Heart right ventricle (tissue), 16 donors: ENCODE measurements at regions not wholly inside any gene's neighbourhood (a gene's known extent, or its start where the extent isn't known, plus 50 kb on each side); places are given as distances from the start of the nearest gene placed in this dataset.

Experiments used
- ATAC-seq, 8 donors: fragments of 200-7000 bp; cut with Tn5 transposase; one replicate each; pipeline ENCODE4 v1.9.1; 2020; ENCODE audit warnings: mild to moderate bottlenecking in 8 of 8, moderate library complexity in 8 of 8, moderate number of reproducible peaks in 1 of 8
- DNase-seq, 2 donors: peaks; one replicate each; pipeline ENCODE4 v3.0.0-alpha.2; 2020
- H3K27ac ChIP-seq, 10 donors: fragments of 200-600 bp; sonication (generic) in 2 of 10; one replicate each; pipeline versions ENCODE4 v1.5.0 to v1.8.0; 2020 to 2022; ENCODE audit warnings: mild to moderate bottlenecking in 3 of 10
- H3K27me3 ChIP-seq, 7 donors: fragments of 200-600 bp; one replicate each; pipeline ENCODE4 v1.8.0; 2021 to 2022; ENCODE audit warnings: mild to moderate bottlenecking in 2 of 7
- H3K36me3 ChIP-seq, 9 donors: fragments of 200-600 bp; sonication (generic) in 1 of 9; one replicate each; pipeline versions ENCODE4 v1.5.0 to v1.8.0; 2020 to 2022; ENCODE audit warnings: mild to moderate bottlenecking in 2 of 9
- H3K4me1 ChIP-seq, 9 donors: fragments of 200-600 bp; sonication (generic) in 1 of 9; one replicate each; pipeline versions ENCODE4 v1.5.0 to v1.8.0; 2020 to 2022; ENCODE audit warnings: mild to moderate bottlenecking in 4 of 9
- H3K4me3 ChIP-seq, 10 donors: fragments of 200-600 bp; sonication (generic) in 2 of 10; one replicate each; pipeline versions ENCODE4 v1.5.0 to v1.8.0; 2020 to 2022; ENCODE audit warnings: mild to moderate bottlenecking in 7 of 10, moderate library complexity in 2 of 10
- H3K9me3 ChIP-seq, 11 donors: fragments of 200-600 bp in 10 of 11; sonication (generic) in 2 of 11; one replicate each; pipeline versions ENCODE4 v1.5.0 to v1.8.0; 2013 to 2022; ENCODE audit warnings: mild to moderate bottlenecking in 2 of 11, control low read depth in 1 of 11, moderate library complexity in 1 of 11
- WGBS, 2 donors: extraction: QIAGEN DNeasy Blood & Tissue Kit; methylation state at CpG; one replicate each; pipeline ENCODE4 v1.1.7; 2013; ENCODE audit warnings: inconsistent platforms in 1 of 2; 5-methylcytosine and 5-hydroxymethylcytosine counted together
- intact Hi-C, 10 donors: fragments of 100-400 bp; cut with DNase I; formaldehyde crosslinking; loops; one replicate each; pipeline versions ENCODE4 v1.11.1 to v1.14.2; 2022
- TF ChIP-seq, protein P1 (sequence below), 9 donors: fragments of 200-600 bp; sonication (generic) in 2 of 9; IDR thresholded peaks; one replicate each; pipeline versions ENCODE4 v1.5.0 to v1.8.0; 2021 to 2022; ENCODE audit warnings: antibody characterized with exemption in 9 of 9, mild to moderate bottlenecking in 5 of 9, moderate library complexity in 1 of 9
- donor health status: Arrhythmogenic right ventricular cardiomyopathy.
- donor health status: ischemic (EF 13 %, LVEDD 7.1; RV severe dilation, severe dysfunction).
- donor health status: healthy with polysubstance abuse.
- donor health status: DM: no; HTN: yes; CAD: no.
- donor health status: DM: no; HTN: no; CAD: no.
- donor health status: ischemic (EF 25% LVEDD 6.9; RV normal size, moderate dysfunction).
- donor health status: ischemic (EF 25% LVEDD 5.7; RV mildly dilated, moderate dysfunction).
- donor health status: healthy.
- donor health status: DM: yes; HTN: yes; CAD: no.
- donor health status: Ischemic cardiomyopathy.
- donor health status: ischemic (EF 35%, LVEDD 5.7; RV mildly dilated, moderate dysfunction).
- donor health status: nonischemic (EF 11% LVEDD 7.7; RV severe dilation, severe dysfunction).
- donor health status: DM: yes; HTN: yes; CAD: no.
- donor health status: PGD.
- donor health status: ischemic (EF 29% LVEDD 5.4; RV normal size, mild dysfunction).
- donor health status: nonischemic (EF 23%, LVEDD 6.1; RV moderate dilation, normal function).

DNA sequence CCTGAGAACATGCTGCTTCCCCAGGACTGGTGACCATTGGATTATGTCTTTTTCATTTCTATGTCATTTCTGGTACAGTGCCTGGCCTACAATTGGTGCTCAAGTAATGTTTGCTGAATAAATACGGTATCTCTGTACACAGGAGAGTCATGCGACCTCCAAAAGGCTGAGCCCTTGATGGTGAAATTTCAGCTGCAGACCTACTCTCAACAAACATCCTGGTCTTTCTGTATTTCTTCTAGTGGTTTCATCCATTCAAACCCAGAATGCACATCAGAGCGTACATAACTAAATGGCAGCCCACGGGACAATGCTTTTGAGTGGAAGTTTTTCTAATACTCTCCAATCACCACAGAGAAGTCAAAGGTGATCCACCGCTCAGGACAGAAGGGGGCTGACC is 62.6 kb upstream of the RPS23 start:
- TF ChIP-seq, protein P1, sequence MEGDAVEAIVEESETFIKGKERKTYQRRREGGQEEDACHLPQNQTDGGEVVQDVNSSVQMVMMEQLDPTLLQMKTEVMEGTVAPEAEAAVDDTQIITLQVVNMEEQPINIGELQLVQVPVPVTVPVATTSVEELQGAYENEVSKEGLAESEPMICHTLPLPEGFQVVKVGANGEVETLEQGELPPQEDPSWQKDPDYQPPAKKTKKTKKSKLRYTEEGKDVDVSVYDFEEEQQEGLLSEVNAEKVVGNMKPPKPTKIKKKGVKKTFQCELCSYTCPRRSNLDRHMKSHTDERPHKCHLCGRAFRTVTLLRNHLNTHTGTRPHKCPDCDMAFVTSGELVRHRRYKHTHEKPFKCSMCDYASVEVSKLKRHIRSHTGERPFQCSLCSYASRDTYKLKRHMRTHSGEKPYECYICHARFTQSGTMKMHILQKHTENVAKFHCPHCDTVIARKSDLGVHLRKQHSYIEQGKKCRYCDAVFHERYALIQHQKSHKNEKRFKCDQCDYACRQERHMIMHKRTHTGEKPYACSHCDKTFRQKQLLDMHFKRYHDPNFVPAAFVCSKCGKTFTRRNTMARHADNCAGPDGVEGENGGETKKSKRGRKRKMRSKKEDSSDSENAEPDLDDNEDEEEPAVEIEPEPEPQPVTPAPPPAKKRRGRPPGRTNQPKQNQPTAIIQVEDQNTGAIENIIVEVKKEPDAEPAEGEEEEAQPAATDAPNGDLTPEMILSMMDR (IDR thresholded peaks at IDR 0.05) = no peak
- ATAC-seq = no peak

DNA sequence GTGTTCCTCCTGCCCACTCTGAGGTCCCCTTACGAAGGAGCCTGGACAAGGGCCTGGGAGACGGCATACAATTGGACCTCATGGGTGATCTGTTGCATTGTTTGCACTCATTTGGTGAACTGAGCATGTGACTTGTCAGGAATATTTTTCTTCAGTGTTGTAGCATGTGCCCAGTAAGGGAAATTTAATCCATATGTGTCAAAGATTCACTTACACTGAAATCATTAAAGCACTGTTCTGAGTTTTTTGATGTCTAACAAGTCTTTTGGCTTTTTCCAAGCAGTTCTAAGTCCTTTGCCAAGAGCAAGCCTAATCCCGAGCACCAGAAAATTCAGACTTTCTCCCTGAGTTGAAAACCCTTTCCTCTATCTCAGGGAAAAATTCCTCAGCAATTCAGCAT is 61.6 kb upstream of the RPS23 start:
- TF ChIP-seq, protein P1 (IDR thresholded peaks at IDR 0.05) = no peak
- ATAC-seq = no peak
- Histone ChIP-seq H3K9me3 (no peaks in the 10 kb centered on the region), H3K27ac (peak overlapping the region in 1 of 10 donors; percentile 46), H3K36me3 (no peaks in the 10 kb centered on the region), H3K4me3 (no peak overlapping the region), H3K27me3 (no peaks in the 10 kb centered on the region), H3K4me1 (peaks cover 0 to 29% (median 11%) of the 10 kb centered on the region in 9 donors)
- no peak for DNase-seq
- intact Hi-C loops = loop anchor here in 1 of 10 donors (10.0 kb wide), 1 partner anchor 1095 kb away; no protein-coding TSS in a partner anchor
- WGBS, 2 donors = 90% methylated on average over 3 of the region's 3 CpGs

More for the DNA sequence above, 62.6 kb upstream of the RPS23 start:
- no peaks in the 10 kb centered on the region for H3K9me3 ChIP-seq
- WGBS, 2 donors = 91 to 95% methylated on average over 5 of the region's 5 CpGs
- intact Hi-C loops = loop anchor here in 1 of 10 donors (10.0 kb wide), 1 partner anchor 1094 kb away; no protein-coding TSS in a partner anchor
- H3K27ac ChIP-seq = no peak overlapping the region
- H3K36me3 ChIP-seq = no peaks in the 10 kb centered on the region
- H3K27me3 ChIP-seq = no peaks in the 10 kb centered on the region
- H3K4me3 ChIP-seq = no peak overlapping the region
- H3K4me1 ChIP-seq = peaks cover 0 to 29% (median 6%) of the 10 kb centered on the region in 9 donors
- DNase-seq = no peak

DNA sequence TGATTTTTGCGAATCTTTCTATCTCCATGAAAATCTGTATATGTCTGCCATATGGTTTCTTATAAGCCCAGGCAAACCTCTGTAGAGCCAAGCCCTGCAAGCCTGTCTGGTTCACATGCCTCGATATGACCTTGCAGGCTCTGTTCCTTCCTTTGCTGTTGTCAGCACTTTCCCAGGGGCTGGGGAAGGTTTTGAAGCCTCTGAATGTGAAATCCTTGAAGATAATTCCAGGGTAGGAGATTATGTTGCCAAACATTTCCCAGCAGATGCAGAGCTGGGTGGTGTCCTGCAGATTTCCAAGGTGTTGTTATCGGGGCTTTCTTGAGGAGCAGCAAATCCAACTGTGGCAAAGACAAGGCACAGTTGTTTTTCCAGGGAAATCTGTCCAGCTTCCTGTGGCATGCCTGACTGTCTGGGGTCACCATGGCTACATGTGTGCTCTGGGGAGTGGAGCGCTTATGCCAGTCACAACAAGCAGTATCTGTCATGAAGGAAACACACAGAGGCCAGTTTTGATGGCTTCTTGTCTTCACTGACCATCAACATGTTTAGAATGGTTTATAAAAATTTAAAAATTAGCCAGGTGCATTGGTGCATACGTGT is 60.7 kb upstream of the RPS23 start:
- TF ChIP-seq, protein P1 (IDR thresholded peaks at IDR 0.05) = no peak
- Histone ChIP-seq H3K27me3 (no peaks in the 10 kb centered on the region), H3K4me3 (no peak overlapping the region), H3K9me3 (no peaks in the 10 kb centered on the region), H3K36me3 (no peaks in the 10 kb centered on the region), H3K4me1 (peaks cover 0 to 38% (median 19%) of the 10 kb centered on the region in 9 donors), H3K27ac (peak overlapping the region in 1 of 10 donors; percentile 46)
- WGBS, 2 donors = 62 to 71% methylated on average over 5 of the region's 5 CpGs
- intact Hi-C loops = no loop called here
- no peak for ATAC-seq
- no peak for DNase-seq

DNA sequence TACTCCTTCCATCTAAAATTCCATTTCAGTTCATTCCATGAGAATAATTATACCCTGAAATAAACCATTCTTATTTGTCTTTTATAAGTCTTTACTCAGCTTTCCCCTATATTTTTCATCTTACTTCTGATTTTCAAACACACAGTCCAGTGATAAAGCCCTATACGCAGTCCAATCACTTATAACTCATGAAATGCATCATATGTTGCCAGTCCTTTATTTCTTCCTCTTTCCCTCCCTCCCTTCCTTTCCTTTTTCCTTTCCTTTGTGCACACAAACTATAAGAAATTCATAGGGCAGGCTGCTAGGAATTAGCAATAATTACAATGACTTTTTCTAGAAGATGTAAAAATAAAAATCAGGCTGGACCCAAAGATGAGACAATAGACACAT is 58.8 kb upstream of the RPS23 start:
- H3K36me3 ChIP-seq = no peaks in the 10 kb centered on the region
- ATAC-seq (no peak), DNase-seq (no peak)
- TF ChIP-seq, protein P1 (IDR thresholded peaks at IDR 0.05) = no peak
- 81 to 89% methylated on average over 1 of the region's 1 CpG for WGBS, 2 donors
- peaks cover 0 to 51% (median 26%) of the 10 kb centered on the region in 9 donors for H3K4me1 ChIP-seq
- H3K27ac ChIP-seq = no peak overlapping the region
- no peaks in the 10 kb centered on the region for H3K27me3 ChIP-seq
- no peak overlapping the region for H3K4me3 ChIP-seq
- intact Hi-C loops = no loop called here
- no peaks in the 10 kb centered on the region for H3K9me3 ChIP-seq
